ENCODE measurements at regions not wholly inside any gene's neighbourhood (a gene's known extent, or its start where the extent isn't known, plus 50 kb on each side); places are given as distances from the start of the nearest gene placed in this dataset.

DNA sequence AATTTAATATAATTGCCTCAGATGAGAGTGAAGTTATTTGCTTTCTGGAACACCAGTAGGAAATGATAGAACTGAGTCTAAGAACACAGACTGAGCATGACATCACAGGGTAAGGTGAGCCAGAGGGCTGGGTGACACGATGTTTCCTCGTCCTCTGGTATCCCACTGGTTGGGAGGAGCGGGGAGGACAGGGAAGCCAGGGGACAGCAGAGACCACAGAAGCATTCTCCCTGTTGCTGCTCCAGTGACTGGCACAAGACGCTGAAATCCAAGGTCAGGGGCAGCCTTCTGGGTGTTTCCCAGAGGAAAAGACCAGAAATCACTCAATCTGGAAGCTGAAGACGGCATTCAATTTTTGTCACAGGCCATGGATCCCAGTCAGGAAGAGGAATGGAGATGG lies 363.4 kb upstream of the SOX11 start:
- no peak for DNase-seq (ENCODE audit: extremely low read depth, low read depth)
- no peak overlapping the region for H3K4me3 ChIP-seq (replicated peaks; ENCODE audit: low read depth, low read length)
- TF ChIP-seq, protein P1, sequence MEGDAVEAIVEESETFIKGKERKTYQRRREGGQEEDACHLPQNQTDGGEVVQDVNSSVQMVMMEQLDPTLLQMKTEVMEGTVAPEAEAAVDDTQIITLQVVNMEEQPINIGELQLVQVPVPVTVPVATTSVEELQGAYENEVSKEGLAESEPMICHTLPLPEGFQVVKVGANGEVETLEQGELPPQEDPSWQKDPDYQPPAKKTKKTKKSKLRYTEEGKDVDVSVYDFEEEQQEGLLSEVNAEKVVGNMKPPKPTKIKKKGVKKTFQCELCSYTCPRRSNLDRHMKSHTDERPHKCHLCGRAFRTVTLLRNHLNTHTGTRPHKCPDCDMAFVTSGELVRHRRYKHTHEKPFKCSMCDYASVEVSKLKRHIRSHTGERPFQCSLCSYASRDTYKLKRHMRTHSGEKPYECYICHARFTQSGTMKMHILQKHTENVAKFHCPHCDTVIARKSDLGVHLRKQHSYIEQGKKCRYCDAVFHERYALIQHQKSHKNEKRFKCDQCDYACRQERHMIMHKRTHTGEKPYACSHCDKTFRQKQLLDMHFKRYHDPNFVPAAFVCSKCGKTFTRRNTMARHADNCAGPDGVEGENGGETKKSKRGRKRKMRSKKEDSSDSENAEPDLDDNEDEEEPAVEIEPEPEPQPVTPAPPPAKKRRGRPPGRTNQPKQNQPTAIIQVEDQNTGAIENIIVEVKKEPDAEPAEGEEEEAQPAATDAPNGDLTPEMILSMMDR (IDR thresholded peaks at IDR 0.05; ENCODE audit: low read depth, low read length, missing control alignments): no peak

DNA sequence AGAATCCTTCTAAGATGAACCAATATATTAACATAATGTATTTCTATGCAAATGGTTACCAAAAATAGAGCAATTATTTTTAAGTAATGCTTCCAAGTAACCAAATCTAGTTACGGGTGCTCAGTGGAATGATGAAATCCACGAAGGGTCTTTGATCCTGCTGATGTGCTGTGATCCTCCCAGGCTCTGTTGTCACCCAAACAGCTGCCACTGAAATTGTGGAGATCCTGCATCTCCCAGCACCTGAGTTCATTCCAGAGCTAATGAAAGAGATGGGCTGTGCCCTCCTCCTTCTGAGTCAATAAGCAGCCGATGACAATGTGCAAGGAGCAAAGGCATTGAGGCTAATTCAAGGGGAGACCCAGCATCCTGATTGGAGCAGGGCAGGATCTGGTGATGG lies 362.4 kb upstream of the SOX11 start:
- TF ChIP-seq, protein P1 (IDR thresholded peaks at IDR 0.05; ENCODE audit: low read depth, low read length, missing control alignments): no peak
- H3K4me3 ChIP-seq (replicated peaks; ENCODE audit: low read depth, low read length): no peak overlapping the region
- DNase-seq (ENCODE audit: extremely low read depth, low read depth): no peak

DNA sequence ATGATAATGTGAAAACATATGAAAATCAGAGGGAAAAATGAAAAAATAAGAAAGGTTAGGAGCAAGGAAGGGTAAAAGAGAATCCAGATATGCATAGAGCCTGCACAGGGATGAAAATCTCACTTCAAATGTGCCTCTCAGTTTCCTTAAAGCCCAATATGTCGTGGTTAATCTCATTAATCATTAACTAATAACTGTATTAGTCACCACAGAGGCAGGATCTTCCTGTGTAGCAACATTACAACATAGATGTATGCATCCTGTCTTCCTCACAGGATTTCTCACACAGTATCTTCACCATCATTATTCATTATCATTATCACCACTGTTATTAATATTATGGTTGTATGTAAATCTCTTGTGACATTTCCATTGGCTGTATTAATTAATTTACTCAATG lies 361.2 kb upstream of the SOX11 start:
- TF ChIP-seq, protein P1 (IDR thresholded peaks at IDR 0.05; ENCODE audit: low read depth, low read length, missing control alignments): no peak
- no peak overlapping the region for H3K4me3 ChIP-seq (replicated peaks; ENCODE audit: low read depth, low read length)
- no peak for DNase-seq (ENCODE audit: extremely low read depth, low read depth)

DNA sequence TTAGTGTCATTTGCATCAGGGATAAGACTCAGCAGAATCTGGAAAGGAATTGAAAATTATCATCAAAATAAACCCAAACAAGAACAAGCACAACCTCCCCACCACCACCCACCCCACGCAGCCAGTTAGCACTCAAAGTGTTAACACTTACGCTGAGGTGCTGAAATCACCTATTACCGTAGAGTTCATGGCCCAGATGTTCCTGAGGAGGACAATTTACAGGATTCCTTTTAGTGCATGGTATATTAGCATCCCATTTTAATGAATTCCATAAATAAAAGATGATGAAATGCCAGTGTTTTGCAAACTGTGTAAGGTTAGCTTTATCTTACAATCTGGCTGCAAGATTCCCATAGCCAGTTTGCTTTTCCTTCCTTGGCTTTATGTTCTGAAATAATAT lies 359.3 kb upstream of the SOX11 start:
- TF ChIP-seq, protein P1 (IDR thresholded peaks at IDR 0.05; ENCODE audit: low read depth, low read length, missing control alignments): no peak
- H3K4me3 ChIP-seq (replicated peaks; ENCODE audit: low read depth, low read length): no peak overlapping the region
- no peak for DNase-seq (ENCODE audit: extremely low read depth, low read depth)

- TF ChIP-seq, protein P1 (IDR thresholded peaks at IDR 0.05; ENCODE audit: low read depth, low read length, missing control alignments): no peak
Observed at GRCh38 chr2:5339473-5339872, 352.7 kb upstream of the SOX11 start.

GRCh38 chr2:5343785-5344335 lies 348.3 kb upstream of the SOX11 start:
- H3K4me3 ChIP-seq (replicated peaks; ENCODE audit: low read depth, low read length): no peak overlapping the region
- DNase-seq (ENCODE audit: extremely low read depth, low read depth): no peak
- TF ChIP-seq, protein P1 (IDR thresholded peaks at IDR 0.05; ENCODE audit: low read depth, low read length, missing control alignments): no peak

More at GRCh38 chr2:5339473-5339872, 352.7 kb upstream of the SOX11 start:
- H3K4me3 ChIP-seq (replicated peaks; ENCODE audit: low read depth, low read length): no peak overlapping the region
- no peak for DNase-seq (ENCODE audit: extremely low read depth, low read depth)

- H3K4me3 ChIP-seq (replicated peaks; ENCODE audit: low read depth, low read length): no peak overlapping the region
- TF ChIP-seq, protein P1 (IDR thresholded peaks at IDR 0.05; ENCODE audit: low read depth, low read length, missing control alignments): no peak
- no peak for DNase-seq (ENCODE audit: extremely low read depth, low read depth)
Observed at GRCh38 chr2:5352286-5352685, 339.9 kb upstream of the SOX11 start.

Data from HFF-Myc (cell line).